ENCODE measurements at regions not wholly inside any gene's neighbourhood (a gene's known extent, or its start where the extent isn't known, plus 50 kb on each side); places are given as distances from the start of the nearest gene placed in this dataset.

DNA sequence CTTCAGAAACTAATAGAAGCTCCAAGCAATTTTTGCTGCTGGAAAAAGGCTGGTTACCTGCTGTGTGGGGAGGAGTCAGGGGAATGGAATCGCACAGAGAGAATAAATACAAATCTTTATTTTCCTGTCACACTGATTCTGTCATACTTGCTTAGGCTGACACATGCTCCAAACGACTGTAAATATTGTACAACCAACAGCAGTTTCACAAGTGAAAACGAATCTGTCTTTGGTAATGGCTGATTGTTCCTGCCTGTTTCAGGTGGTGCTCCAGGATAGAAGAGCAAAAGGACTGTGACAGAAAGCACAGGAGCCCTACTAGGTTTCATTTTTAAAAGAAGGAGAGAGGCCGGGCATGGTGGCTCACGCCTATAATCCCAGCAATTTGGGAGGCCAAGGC is 125.5 kb upstream of the DCLK2 start:
- Histone ChIP-seq H3K4me3 (ENCODE audit: low read length, poor library complexity, severe bottlenecking) (no peak overlapping the region), H3K9ac (ENCODE audit: low read depth, low read length, poor library complexity, severe bottlenecking) (no peak overlapping the region), H3K9me2 (replicated peaks; ENCODE audit: low read depth, low read length) (no peaks in the 10 kb centered on the region), H3K4me1 (ENCODE audit: insufficient read depth, low read length, poor library complexity, severe bottlenecking) (no peaks in the 10 kb centered on the region), H4K20me1 (ENCODE audit: insufficient read depth, low read length, poor library complexity, severe bottlenecking) (no peaks in the 10 kb centered on the region), H3K9me3 (ENCODE audit: insufficient read depth, low read depth, low read length) (no peaks in the 10 kb centered on the region), H3K4me2 (ENCODE audit: low read depth, low read length, poor library complexity, severe bottlenecking) (no peak overlapping the region), H2AFZ (ENCODE audit: low read length) (no peak overlapping the region), H3K27me3 (ENCODE audit: insufficient read depth, low read length, poor library complexity, severe bottlenecking) (no peaks in the 10 kb centered on the region), H3F3A (ENCODE audit: low read depth) (no peaks in the 10 kb centered on the region), H3K36me3 (ENCODE audit: insufficient read depth, low read length) (no peaks in the 10 kb centered on the region), H3K79me2 (ENCODE audit: insufficient read depth, low read length) (no peaks in the 10 kb centered on the region)
- TF ChIP-seq CTCF (conservative IDR thresholded peaks at IDR 0.05; ENCODE audit: low read length) (no peak), EZH2phosphoT487 (IDR thresholded peaks at IDR 0.05; ENCODE audit: borderline replicate concordance) (no peak)

GRCh38 chr4:149955780-149956390 is 122.4 kb upstream of the DCLK2 start:
- no peaks in the 10 kb centered on the region for H3K9me3 ChIP-seq (ENCODE audit: insufficient read depth, low read depth, low read length)

DNA sequence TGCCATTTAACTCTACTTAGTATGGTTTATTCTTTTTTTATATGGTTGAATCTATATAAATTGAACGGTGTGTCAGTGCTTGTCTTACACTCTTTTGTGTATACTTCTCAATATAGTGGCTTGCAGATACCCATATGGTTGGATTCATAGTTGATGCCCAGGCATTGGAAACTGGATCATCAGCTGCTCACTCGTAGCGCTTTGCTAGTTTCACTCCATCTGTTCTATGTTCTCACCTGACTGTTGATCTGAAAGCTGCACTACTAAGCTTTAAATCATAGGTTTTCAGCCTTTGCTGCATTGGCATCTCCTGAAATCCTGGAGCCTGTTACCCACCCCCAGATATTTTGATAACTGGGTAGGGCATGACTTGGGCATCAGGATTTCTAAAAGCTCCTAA is 121.6 kb upstream of the DCLK2 start:
- Histone ChIP-seq H3F3A (ENCODE audit: low read depth) (no peaks in the 10 kb centered on the region), H3K27me3 (ENCODE audit: insufficient read depth, low read length, poor library complexity, severe bottlenecking) (no peaks in the 10 kb centered on the region), H3K4me1 (ENCODE audit: insufficient read depth, low read length, poor library complexity, severe bottlenecking) (no peaks in the 10 kb centered on the region), H2AFZ (ENCODE audit: low read length) (no peak overlapping the region), H3K9me2 (replicated peaks; ENCODE audit: low read depth, low read length) (no peaks in the 10 kb centered on the region), H3K79me2 (ENCODE audit: insufficient read depth, low read length) (no peaks in the 10 kb centered on the region), H3K4me3 (ENCODE audit: low read length, poor library complexity, severe bottlenecking) (no peak overlapping the region), H4K20me1 (ENCODE audit: insufficient read depth, low read length, poor library complexity, severe bottlenecking) (no peaks in the 10 kb centered on the region), H3K9ac (ENCODE audit: low read depth, low read length, poor library complexity, severe bottlenecking) (no peak overlapping the region), H3K4me2 (ENCODE audit: low read depth, low read length, poor library complexity, severe bottlenecking) (no peak overlapping the region), H3K9me3 (ENCODE audit: insufficient read depth, low read depth, low read length) (no peaks in the 10 kb centered on the region), H3K36me3 (ENCODE audit: insufficient read depth, low read length) (no peaks in the 10 kb centered on the region)
- no peak for TF ChIP-seq CTCF (conservative IDR thresholded peaks at IDR 0.05; ENCODE audit: low read length)

More at GRCh38 chr4:149955780-149956390, 122.4 kb upstream of the DCLK2 start:
- no peaks in the 10 kb centered on the region for H3F3A ChIP-seq (ENCODE audit: low read depth)
- H4K20me1 ChIP-seq (ENCODE audit: insufficient read depth, low read length, poor library complexity, severe bottlenecking): no peaks in the 10 kb centered on the region
- H3K9ac ChIP-seq (ENCODE audit: low read depth, low read length, poor library complexity, severe bottlenecking): no peak overlapping the region
- H3K79me2 ChIP-seq (ENCODE audit: insufficient read depth, low read length): no peaks in the 10 kb centered on the region
- TF ChIP-seq CTCF (conservative IDR thresholded peaks at IDR 0.05; ENCODE audit: low read length) (no peak), EZH2phosphoT487 (IDR thresholded peaks at IDR 0.05; ENCODE audit: borderline replicate concordance) (no peak)
- H2AFZ ChIP-seq (ENCODE audit: low read length): no peak overlapping the region
- H3K9me2 ChIP-seq (replicated peaks; ENCODE audit: low read depth, low read length): no peaks in the 10 kb centered on the region
- no peaks in the 10 kb centered on the region for H3K27me3 ChIP-seq (ENCODE audit: insufficient read depth, low read length, poor library complexity, severe bottlenecking)
- H3K4me1 ChIP-seq (ENCODE audit: insufficient read depth, low read length, poor library complexity, severe bottlenecking): no peaks in the 10 kb centered on the region
- H3K4me3 ChIP-seq (ENCODE audit: low read length, poor library complexity, severe bottlenecking): no peak overlapping the region
- no peaks in the 10 kb centered on the region for H3K36me3 ChIP-seq (ENCODE audit: insufficient read depth, low read length)
- H3K4me2 ChIP-seq (ENCODE audit: low read depth, low read length, poor library complexity, severe bottlenecking): no peak overlapping the region
